ENCODE measurements at regions not wholly inside any gene's neighbourhood (a gene's known extent, or its start where the extent isn't known, plus 50 kb on each side); places are given as distances from the start of the nearest gene placed in this dataset.
A peak's percentile ranks its signal among the peaks of the same experiment; 100 is the strongest.

GRCh38 chr1:168920456-168921094 is 185.9 kb upstream of the ATP1B1 start:
- DNase-seq: no peak

- DNase-seq: no peak
Measured at GRCh38 chr1:168921629-168922028, 184.9 kb upstream of the ATP1B1 start.

GRCh38 chr1:168923521-168924136 is 182.9 kb upstream of the ATP1B1 start:
- no peak for DNase-seq

GRCh38 chr1:168924976-168925375 is 181.5 kb upstream of the ATP1B1 start:
- no peak for DNase-seq

GRCh38 chr1:168926236-168926635 is 180.3 kb upstream of the ATP1B1 start:
- no peak for DNase-seq

- peak; percentile 9 for DNase-seq
Measured at GRCh38 chr1:168932539-168932938, 174.0 kb upstream of the ATP1B1 start.

- DNase-seq: no peak
Measured at GRCh38 chr1:168933141-168933805, 173.2 kb upstream of the ATP1B1 start.

GRCh38 chr1:168939110-168939946 is 167.2 kb upstream of the ATP1B1 start:
- DNase-seq: no peak

GRCh38 chr1:168939947-168940223 is 166.6 kb upstream of the ATP1B1 start:
- DNase-seq: no peak

GRCh38 chr1:168941640-168942039 is 164.8 kb upstream of the ATP1B1 start:
- no peak for DNase-seq

- no peak for DNase-seq
Measured at GRCh38 chr1:168942165-168942564, 164.3 kb upstream of the ATP1B1 start.

GRCh38 chr1:168945870-168946269 is 160.6 kb upstream of the ATP1B1 start:
- DNase-seq: no peak

- DNase-seq: peak; percentile 36
Measured at GRCh38 chr1:168947041-168947440, 159.4 kb upstream of the ATP1B1 start.

GRCh38 chr1:168949672-168950071 is 156.8 kb upstream of the ATP1B1 start:
- no peak for DNase-seq

GRCh38 chr1:168957818-168958217 is 148.7 kb upstream of the ATP1B1 start:
- DNase-seq: no peak

- DNase-seq: no peak
Measured at GRCh38 chr1:168958562-168959289, 147.8 kb upstream of the ATP1B1 start.

GRCh38 chr1:168959382-168959781 is 147.1 kb upstream of the ATP1B1 start:
- DNase-seq: no peak

- no peak for DNase-seq
Measured at GRCh38 chr1:168960114-168960513, 146.4 kb upstream of the ATP1B1 start.

GRCh38 chr1:168960595-168960994 is 145.9 kb upstream of the ATP1B1 start:
- DNase-seq: no peak

GRCh38 chr1:168963601-168964000 is 142.9 kb upstream of the ATP1B1 start:
- no peak for DNase-seq

- DNase-seq: no peak
Measured at GRCh38 chr1:168964478-168964877, 142.0 kb upstream of the ATP1B1 start.

- no peak for DNase-seq
Measured at GRCh38 chr1:168966217-168966616, 140.3 kb upstream of the ATP1B1 start.

- DNase-seq: no peak
Measured at GRCh38 chr1:168966636-168967035, 139.9 kb upstream of the ATP1B1 start.
